GM20431 (cell line): ENCODE measurements at regions not wholly inside any gene's neighbourhood (a gene's known extent, or its start where the extent isn't known, plus 50 kb on each side); places are given as distances from the start of the nearest gene placed in this dataset.

Experiments used
- in situ Hi-C: fragments of 300-500 bp; cut with MseI, MboI; formaldehyde crosslinking; loops from one replicate; pipeline ENCODE4 v1.15.0; 2020; ENCODE audit warnings: low sequenced_read_pairs; ENCODE audit not compliant: unreplicated experiment

DNA sequence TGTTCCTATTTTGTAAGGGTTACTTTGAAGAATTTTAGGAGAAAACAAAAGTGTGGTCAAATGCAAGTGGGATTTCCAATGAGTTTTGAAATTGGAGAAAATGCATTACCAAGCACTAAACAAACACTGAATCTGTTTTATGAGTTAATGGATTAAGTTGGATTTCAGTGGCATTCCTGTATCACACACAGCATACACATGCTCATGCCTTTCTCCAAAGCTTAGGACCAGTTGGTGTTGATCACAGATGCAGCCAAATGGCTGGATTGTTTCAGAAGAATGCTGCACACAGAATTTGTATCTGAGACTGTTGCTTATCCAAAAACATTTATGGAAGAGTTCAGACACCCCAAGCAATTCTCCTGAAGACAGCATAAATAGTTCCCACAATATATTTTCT, 611.1 kb downstream of the ACTL7B start:
- in situ Hi-C loops, result no loop called here

DNA sequence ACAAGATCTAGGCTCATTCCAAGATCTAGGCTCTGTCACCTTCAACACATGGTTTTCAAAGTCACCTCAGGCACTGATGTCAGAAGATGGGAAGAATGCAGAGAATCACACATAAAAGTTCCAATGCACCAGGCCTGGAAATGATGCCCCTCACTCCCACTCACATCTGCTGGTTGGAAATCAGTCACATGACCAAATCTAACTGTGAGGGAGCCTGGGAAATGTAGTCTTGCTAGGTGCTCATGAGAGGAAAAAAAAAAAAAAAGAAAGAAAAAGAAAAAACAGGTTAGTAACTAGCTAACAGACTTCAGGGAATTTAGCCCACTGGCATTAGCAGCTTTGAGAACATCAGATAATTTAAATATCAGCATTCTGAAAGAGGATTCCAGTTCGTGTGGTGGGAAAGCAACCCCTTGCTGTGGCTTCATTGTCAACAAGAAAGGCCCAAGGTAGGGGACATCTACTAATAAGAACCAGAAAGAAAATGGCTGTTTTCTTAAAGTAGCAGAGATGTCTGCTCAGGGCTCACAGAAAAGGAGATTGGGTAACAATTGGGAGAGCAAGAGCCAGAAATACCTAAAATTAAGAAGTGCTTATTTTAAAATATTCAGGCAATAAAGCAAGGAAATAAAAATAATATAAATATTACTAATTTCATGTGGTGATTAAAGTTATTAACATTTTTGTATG, 614.3 kb downstream of the ACTL7B start:
- in situ Hi-C loops, result no loop called here

DNA sequence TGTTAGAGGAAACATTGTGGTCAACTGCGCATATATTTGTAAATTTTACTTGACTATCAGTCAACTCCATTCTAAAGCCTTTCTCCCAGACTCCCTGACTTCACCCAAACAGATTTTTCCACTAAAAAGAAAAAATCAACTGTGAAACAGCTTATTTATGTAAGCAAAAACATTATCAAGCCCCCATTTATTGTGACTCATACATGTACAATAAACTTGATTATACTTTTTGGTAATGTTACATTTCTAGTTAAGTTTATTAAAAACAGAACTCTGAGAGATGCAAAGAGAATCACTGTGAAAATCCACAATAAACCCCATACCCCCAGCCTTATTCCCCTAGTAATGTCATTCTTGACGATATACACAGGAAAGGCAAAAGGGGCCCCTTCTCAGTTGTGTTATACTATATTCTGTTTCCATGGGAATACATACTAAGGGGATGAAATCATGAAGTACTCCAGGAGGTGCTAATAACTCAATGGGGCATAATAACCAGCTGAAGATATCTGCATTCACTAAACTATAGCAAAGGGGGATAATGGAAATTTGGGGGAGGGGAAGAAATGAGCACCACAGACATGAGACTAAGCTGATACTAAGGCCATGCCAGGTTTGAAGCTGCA, 616.0 kb downstream of the ACTL7B start:
- in situ Hi-C loops, result no loop called here

DNA sequence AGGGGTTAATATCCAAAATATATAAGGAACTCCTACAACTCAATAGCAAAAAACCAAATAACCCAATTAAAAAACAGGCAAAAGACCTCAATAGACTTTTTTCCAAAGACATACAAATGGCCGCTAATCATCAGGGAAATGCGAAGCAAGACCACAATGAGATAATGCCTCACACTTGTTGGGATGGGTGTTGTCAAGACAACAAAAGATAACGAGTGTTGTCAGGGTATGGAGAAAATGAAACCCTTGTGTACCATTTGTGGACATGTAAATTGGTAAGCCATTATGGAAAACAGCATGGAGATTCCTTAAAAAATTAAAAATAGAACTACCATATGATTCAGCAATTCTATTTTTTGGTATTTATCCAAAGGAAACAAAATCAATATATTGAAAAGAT, 620.2 kb downstream of the ACTL7B start:
- in situ Hi-C loops, result no loop called here

DNA sequence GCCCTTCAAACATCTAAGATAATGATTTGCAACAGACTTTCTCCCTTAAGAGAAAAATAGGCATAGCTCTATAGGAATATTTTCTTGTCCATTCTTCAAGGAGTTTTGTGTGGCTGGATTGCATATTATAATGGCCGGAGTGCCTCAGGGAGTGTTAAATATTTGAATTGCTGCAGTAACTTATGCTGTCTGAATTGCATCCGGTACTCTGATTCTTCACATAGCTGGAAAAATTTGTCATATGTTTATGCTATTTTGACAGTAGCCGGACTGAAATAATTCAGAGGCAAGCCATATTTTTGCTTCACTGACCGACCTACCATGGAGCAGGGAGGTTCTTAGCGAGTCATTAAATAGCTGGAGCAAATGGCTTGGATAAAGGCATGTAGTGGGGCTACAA, 621.0 kb downstream of the ACTL7B start:
- in situ Hi-C loops, result no loop called here

DNA sequence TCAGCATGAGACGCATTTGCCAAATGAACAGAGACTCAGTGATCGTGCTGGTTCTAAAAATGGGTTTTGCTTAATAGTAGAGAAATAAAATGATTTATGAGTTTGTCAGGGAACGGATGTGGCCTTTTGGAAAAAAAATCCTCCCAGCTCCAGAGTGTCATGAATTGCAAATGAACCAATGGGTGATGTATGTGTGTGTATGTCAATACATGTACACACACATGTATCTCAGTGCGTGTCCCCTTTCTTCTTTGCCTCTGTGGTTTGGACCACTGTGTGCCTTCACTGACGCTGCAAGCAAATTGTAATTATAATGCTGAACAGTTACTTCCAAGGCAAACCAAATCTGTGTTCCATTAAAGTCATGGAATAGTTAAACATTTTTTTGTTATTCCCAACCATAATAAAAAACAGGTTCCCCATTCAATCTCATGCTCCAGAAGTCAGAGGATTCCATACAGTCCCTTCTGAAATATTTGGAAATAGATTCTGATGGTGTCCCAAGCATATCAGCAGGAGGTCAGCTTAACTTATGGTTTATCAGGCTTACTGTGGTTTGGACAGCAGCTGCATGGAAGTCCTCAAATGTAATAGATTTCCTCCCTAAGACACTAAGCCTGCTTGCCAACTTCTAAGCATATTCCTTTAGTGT, 630.5 kb downstream of the ACTL7B start:
- in situ Hi-C loops, result no loop called here

DNA sequence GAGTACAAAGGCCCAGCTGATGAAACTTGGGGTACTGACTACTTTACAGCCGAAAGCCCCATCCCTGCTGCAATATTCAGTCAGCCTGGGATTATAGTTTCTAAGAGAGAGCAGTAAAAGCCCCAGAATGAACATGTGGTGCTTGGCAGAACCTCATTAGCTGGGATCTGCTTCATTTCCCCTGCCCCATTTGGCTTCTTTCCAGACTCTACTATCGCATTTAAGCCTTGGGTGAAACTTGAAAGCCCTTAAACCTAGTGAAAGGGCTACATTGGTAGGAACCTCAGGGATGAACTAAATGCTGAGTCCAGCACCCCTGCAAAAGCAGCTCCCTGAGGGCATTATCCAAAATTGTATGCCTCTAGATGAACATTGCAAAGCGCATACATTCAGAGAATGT, 631.1 kb downstream of the ACTL7B start:
- in situ Hi-C loops, result no loop called here

DNA sequence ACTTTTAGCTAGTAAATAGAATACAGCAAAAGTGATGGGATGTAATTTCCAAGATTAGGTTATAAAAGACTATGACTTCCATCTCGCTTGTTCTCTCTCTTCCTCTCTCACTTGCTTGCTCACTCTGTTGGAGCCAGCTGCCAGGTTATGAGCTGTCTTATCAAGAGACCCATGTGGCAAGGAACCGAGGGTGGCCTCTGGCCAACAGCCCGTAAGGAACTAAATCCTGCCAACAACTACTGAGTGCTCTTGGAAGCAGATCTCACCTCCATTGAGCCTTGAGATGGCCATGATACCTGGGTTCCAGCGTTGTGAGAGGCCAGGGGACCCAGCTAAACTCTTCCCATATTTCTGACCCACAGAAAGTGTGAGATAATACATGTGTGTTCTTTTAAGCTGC, 636.1 kb downstream of the ACTL7B start:
- in situ Hi-C loops, result no loop called here

DNA sequence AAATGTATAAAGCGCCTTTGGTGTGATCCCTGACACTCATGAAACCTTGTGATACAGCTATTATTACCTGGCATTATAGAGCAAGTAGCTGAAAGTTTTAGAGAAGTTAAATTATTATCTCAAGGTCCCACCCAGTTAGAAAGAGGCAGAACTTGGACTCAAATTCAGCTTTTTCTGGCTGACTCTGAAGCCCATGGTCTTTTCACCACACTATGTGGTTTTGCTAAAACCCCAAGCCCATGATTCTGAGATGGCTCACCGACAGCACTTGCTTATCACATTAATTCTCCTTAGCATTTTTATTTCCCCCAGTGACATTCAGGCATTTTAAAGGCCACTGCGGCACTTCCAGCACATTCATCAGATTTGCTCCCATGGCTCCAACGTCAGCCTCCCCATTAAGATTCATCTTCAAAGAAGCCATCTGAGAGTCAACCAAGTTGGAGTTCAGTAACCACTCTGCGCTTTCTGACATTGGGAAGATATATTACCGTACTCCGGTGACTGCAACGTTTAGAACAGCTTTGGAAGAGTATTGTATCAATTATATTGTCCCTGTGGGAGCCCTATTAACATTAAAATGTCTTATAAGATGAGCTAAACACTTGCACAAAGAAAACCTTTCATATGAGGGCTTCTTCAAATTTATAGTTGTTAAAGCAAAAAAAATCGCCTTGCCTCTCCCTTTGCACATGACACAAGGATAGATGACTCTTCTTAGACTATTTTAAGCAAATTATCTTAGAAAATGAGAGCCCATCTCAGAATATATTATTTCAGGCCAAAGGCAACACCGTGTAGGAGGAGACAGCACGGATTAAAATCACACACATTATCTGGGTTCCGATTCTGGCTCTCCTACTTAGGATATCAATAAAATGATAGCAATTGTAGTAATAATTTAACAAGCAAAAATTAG, 638.1 kb downstream of the ACTL7B start:
- in situ Hi-C loops, result no loop called here

DNA sequence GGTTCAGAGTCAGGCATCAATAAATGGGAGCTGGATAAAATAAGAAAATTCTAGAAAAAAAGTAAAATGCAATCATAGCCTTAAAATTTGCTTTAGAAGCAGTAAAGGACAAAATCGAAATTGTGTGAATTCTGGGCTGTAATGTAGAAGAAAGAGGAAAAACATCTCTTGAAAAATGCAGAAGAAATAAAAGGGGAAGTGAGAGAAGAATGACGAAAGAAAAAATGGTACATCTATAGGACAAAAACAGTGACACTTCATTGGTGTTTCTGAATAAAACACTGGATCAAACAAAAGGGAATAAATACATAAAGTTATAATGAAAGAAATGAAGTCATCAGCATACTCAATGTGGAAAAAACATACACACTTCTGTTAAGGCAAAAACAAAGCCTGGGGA, 642.3 kb downstream of the ACTL7B start:
- in situ Hi-C loops, result no loop called here

DNA sequence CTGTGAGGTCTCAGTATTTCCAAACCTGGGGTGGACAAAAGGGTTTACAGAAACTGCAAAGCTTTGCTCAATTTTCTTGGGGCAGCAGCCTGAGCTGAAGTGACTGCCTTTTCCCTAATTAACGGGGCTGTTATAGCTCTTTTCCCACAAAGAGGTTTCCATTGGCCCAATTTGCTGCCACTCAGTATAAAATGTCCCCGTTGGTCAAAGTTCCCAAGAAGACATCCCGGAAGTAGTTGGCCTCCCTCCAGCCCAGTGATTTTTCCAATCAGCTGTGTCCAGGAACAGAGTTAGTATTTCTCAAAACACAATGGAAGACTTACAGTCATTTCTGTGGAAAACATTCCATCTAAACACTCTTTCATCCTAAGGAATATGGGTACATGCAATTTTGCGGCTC, 643.6 kb downstream of the ACTL7B start:
- in situ Hi-C loops, result no loop called here

DNA sequence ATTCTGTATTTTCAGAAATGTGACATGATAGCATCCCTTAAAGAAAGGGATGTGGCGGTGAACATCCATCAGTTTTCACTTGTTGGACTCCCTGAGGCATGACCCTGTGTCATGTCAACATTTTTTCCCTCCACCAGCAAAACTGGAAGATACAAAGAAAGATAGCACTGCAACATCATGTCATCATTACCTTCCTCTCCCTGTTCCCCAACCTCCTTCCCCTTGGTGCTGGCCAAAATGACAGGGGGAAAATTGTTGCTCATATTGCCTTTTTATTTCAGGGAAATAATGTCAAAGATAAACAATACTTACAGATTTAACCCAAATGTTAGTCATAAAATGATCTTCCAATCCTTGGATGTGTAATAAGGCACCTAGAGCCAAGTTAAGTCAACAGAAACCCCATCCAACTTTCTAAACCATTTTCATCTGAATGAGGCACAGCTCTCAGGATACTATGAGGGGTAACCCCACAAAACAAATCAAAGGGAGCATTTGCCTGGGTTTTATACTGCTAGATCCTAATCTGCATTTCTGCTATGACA, 644.3 kb downstream of the ACTL7B start:
- in situ Hi-C loops, result no loop called here

DNA sequence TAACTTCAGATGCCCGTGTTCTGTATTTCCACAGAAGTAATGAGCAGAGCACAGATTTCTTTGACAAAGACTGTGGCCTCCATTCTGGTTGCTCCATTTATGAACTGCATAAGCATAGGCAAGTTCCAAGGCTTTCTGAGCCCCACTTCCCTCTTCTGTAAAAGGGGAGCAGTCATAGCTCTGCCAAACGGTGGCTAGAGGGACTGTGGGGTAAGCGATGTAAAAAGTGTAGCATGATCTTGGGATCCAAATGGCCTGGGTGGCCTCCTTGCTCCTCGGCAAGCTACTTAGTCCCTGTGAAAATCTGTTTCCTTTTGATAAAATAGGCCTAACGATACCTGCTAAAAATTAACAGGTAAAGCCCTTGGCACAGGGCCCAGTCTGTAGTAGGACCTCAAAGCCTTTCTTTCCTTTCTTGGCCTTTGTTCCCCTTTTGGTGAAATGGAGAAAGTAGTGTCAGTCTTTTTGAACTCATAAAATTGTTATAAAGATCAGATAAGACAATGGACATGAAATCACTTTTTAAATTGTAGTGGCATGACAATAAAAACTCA, 646.6 kb downstream of the ACTL7B start:
- in situ Hi-C loops, result no loop called here

DNA sequence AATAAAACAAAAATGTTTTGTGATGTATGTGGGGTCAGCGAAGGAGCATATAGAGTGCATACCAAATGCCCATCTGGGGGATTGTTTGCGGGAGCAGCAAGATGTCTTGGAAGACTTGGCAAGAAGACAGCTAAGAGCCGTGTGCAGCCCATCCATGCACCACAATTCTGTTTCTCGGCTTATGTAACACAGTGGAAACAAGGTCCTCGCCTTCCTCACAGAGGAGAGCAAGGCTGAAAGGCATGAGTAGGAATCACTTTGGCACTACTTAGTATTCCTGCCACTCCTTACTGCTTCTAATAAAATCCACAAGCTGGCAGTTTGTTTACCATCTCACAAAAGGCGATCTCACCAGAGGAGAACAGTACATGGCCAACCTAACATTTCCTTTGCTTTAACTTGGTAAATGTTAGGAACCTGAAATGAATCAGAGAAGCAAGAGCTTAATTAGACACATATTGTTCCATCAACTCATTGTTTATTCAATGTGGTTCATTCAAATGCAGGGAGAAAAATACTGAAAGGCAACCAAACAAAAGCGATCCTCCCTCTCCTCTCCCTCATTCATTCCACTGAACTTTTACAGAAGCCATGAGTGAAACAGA, 648.1 kb downstream of the ACTL7B start:
- in situ Hi-C loops, result no loop called here

DNA sequence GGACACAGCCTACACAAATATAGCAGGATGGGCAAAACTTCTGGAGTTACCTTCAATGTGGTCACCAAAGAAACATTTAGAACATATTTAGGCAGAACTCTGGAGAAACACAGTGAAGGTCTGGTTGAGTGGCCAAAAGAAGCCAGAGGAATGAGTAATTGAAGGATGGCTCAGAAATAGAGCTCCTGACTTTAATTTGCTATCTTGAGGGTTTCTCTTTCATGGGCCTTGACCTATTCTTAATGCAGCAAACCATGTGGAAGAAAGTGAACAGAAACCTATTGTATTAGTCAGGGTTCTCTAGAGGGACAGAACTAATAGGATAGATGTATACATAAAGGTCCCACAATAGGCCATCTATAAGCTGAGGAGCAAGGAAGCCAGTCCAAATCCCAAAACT, 650.5 kb downstream of the ACTL7B start:
- in situ Hi-C loops, result no loop called here

DNA sequence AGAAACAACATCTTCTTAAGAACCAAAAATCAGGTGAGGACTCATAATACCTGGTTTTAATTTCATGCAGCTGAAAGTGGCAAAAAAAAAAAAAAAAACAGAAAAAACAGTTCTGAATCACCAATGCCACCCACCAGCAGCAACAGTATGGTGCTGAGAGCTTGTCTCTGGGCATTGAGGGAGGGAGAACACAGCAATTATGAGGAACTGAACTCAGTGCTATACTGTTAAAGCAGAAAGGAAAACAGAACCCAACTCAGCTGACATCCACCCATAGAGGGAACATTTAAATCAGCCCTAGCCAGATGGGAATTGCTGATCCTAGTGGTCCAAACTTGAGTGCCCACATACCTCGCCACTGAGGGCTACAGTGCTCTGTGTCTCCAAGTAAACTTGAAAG, 657.9 kb downstream of the ACTL7B start:
- in situ Hi-C loops, result no loop called here

DNA sequence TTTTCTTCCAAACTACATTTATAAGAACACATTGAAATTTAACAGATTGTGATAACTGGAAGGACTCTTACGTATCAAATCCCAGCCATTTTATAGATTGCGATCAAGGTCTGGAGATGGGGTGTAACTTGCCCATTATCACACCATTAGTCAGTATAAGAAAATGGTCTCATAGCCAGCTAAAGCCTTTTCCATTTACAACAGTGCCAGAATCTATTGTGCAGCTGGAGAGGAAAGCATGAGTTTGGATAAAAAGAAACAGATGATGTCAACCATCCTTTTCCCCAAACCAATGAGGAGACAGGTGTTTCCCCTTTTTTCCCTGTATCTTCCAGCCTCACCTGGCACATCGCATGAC, 658.8 kb downstream of the ACTL7B start:
- in situ Hi-C loops, result no loop called here

DNA sequence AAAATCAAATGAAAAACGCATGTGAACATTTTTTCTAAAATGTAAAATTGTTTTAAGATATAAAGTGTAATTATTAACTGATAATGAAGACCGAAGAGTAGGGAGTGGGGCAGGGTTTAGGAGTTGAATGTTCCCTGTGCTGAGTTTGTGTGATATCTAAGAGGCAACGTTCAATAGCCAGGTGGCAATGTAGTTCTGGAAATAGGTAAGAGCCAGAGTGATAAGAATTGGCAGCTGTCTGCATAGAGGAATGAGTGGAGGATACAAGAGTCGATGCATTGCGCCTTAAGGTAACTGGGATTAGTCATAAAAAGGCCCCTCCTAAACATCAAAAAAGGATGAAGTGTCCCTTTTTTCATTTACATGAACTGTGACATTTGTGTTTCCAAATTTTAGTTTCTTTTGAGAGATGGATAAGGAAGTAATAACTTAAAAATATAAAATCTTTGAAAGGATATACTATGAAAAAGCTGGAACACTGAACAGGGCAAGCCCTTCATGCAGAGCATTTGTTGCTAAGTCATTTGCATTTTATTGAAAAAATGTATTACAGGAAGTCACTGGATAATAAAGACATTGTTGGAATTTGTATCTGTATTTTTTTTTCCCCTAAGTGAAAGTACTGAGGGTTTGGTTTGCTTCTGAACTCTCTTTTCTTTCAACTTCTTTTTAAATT, 659.3 kb downstream of the ACTL7B start:
- in situ Hi-C loops, result no loop called here

DNA sequence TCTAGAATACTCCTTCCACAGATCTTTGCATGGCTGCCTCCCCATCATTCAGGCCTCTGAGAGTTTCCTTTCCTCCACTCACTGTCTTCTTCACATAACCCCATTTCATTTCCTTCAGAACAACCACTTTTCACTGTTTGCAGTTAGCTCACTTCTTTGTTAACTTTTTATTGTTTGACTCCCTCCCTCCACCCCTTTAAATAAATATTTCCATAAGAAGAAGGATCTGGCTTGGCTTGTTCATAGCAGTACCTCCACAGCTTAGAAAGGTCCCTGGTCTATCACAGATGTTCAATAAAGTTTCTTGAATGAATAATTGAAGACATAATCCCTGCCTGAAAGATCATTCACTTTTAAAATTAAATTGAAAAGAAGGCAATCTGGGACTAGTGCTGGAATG, 661.6 kb downstream of the ACTL7B start:
- in situ Hi-C loops, result no loop called here
